SK-N-SH treated with all-trans-retinoic acid at 6 μM for 48 hours (cell line): ENCODE measurements at regions not wholly inside any gene's neighbourhood (a gene's known extent, or its start where the extent isn't known, plus 50 kb on each side); places are given as distances from the start of the nearest gene placed in this dataset.

ENCODE experiments used
- CSDC2 ChIP-seq: fragments of 250-450 bp; sonication (Bioruptor Pico); IDR thresholded peaks from 2 replicates; pipeline ENCODE4 v1.5.0; 2020; ENCODE audit warnings: mild to moderate bottlenecking, moderate library complexity
- RARB ChIP-seq: fragments of 250-450 bp; sonication (Bioruptor Pico); IDR thresholded peaks from 2 replicates; pipeline ENCODE4 v1.8.0; 2021; ENCODE audit warnings: mild to moderate bottlenecking, moderate library complexity
- TOX ChIP-seq: fragments of 250-450 bp; sonication (Bioruptor Pico); IDR thresholded peaks from 2 replicates; pipeline ENCODE4 v1.8.0; 2021; ENCODE audit warnings: mild to moderate bottlenecking, moderate library complexity, borderline replicate concordance
- ZNF8 ChIP-seq: fragments of 450-650 bp; formaldehyde crosslinking; IDR thresholded peaks from 2 replicates; pipeline ENCODE4 v1.5.0; 2020; ENCODE audit warnings: mild to moderate bottlenecking, moderate library complexity
- TF ChIP-seq, protein P1 (sequence below): fragments of 250-450 bp; sonication (Bioruptor Pico); IDR thresholded peaks from 2 replicates; pipeline ENCODE4 v1.5.0; 2020; ENCODE audit warnings: mild to moderate bottlenecking, moderate library complexity

DNA sequence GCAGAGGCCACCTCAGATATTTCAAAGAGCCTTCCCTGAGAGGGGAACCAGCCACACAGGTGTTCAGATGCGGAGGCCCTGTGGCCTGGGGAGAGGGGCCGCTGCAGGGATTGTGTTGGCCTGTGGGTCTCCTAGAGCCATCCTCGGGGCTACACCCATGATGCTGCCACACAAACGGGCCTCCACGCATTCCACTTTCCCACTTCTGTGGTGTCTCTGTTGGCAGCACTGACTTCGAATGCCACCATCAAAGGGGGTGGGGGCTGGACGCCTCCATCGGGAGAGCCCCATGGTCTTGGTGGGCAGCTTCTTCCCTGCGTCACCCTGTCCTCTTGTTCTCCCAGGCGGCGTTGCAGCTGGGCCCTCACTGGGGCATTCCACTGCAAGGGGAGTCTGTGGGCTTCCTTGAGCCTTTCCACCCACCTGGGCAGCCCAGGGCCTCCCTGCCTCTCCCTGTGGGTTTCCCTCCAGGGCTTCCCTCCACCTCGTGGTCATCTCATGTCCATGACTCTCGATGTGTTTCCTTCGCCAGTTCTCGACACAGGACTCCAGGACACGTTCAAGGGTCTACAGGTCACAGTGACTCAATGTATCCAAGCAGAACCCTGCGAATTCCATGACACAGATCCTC lies 145.5 kb downstream of the ERMARD start:
- TF ChIP-seq ZNF8 (CRISPR knock-in tag): no peak
- TF ChIP-seq RARB: no peak
- TF ChIP-seq, protein P1, sequence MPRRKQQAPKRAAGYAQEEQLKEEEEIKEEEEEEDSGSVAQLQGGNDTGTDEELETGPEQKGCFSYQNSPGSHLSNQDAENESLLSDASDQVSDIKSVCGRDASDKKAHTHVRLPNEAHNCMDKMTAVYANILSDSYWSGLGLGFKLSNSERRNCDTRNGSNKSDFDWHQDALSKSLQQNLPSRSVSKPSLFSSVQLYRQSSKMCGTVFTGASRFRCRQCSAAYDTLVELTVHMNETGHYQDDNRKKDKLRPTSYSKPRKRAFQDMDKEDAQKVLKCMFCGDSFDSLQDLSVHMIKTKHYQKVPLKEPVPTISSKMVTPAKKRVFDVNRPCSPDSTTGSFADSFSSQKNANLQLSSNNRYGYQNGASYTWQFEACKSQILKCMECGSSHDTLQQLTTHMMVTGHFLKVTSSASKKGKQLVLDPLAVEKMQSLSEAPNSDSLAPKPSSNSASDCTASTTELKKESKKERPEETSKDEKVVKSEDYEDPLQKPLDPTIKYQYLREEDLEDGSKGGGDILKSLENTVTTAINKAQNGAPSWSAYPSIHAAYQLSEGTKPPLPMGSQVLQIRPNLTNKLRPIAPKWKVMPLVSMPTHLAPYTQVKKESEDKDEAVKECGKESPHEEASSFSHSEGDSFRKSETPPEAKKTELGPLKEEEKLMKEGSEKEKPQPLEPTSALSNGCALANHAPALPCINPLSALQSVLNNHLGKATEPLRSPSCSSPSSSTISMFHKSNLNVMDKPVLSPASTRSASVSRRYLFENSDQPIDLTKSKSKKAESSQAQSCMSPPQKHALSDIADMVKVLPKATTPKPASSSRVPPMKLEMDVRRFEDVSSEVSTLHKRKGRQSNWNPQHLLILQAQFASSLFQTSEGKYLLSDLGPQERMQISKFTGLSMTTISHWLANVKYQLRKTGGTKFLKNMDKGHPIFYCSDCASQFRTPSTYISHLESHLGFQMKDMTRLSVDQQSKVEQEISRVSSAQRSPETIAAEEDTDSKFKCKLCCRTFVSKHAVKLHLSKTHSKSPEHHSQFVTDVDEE (CRISPR knock-in tag): no peak
- no peak for TF ChIP-seq CSDC2
- TF ChIP-seq TOX (CRISPR knock-in tag): no peak
